H1 (cell line): ENCODE measurements at regions not wholly inside any gene's neighbourhood (a gene's known extent, or its start where the extent isn't known, plus 50 kb on each side); places are given as distances from the start of the nearest gene placed in this dataset.

Experiments used
- ATF2 ChIP-seq: IDR thresholded peaks from 2 replicates; pipeline ENCODE4 v1.6.1; 2012; ENCODE audit warnings: low read length, inconsistent platforms
- ATF3 ChIP-seq: IDR thresholded peaks from 2 replicates; pipeline ENCODE4 v1.6.1; 2011; ENCODE audit warnings: low read depth, mild to moderate bottlenecking, low read length; ENCODE audit not compliant: insufficient read depth
- CEBPB ChIP-seq: IDR thresholded peaks from 2 replicates; pipeline ENCODE4 v1.6.1; 2012; ENCODE audit warnings: low read depth, low read length
- GTF2F1 ChIP-seq: IDR thresholded peaks from 2 replicates; pipeline ENCODE4 v1.6.1; 2012; ENCODE audit warnings: low read depth, low read length, improper control_type of control experiment, borderline replicate concordance
- USF2 ChIP-seq: IDR thresholded peaks from 2 replicates; pipeline ENCODE4 v1.6.1; 2011; ENCODE audit warnings: low read length, improper control_type of control experiment

GRCh38 chr12:90479237-90479636 lies 475.7 kb downstream of the CCER1 start (continued):
- TF ChIP-seq ATF3: no peak
- no peak for TF ChIP-seq CEBPB
- TF ChIP-seq GTF2F1: no peak
- TF ChIP-seq ATF2: no peak
- no peak for TF ChIP-seq USF2
